ENCODE measurements at regions not wholly inside any gene's neighbourhood (a gene's known extent, or its start where the extent isn't known, plus 50 kb on each side); places are given as distances from the start of the nearest gene placed in this dataset.

DNA sequence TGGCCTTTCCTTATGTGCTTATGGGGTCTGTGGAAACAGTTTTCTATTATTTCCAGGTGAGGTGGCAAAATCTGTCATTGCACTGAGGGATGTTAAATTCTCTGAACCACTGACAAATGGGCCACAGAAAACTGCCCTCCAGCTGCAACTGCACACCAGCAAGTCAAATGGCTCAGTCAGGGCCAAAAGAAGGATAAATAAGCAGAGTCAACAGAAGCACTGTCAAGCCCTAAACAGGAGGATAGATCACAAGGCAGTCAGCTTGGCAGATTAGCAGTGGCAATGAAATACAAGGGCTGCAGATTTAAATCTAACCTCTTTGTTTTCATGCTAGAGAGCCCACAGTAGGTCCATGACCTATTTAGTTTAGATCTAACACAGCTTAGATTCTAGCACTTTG, 435.6 kb downstream of the ETS1 start:
- no peak for TF ChIP-seq POLR2A (IDR thresholded peaks at IDR 0.05)
- TF ChIP-seq, protein P1, sequence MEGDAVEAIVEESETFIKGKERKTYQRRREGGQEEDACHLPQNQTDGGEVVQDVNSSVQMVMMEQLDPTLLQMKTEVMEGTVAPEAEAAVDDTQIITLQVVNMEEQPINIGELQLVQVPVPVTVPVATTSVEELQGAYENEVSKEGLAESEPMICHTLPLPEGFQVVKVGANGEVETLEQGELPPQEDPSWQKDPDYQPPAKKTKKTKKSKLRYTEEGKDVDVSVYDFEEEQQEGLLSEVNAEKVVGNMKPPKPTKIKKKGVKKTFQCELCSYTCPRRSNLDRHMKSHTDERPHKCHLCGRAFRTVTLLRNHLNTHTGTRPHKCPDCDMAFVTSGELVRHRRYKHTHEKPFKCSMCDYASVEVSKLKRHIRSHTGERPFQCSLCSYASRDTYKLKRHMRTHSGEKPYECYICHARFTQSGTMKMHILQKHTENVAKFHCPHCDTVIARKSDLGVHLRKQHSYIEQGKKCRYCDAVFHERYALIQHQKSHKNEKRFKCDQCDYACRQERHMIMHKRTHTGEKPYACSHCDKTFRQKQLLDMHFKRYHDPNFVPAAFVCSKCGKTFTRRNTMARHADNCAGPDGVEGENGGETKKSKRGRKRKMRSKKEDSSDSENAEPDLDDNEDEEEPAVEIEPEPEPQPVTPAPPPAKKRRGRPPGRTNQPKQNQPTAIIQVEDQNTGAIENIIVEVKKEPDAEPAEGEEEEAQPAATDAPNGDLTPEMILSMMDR (IDR thresholded peaks at IDR 0.05) = no peak
